Epithelial cell of prostate (primary cell): ENCODE measurements at regions not wholly inside any gene's neighbourhood (a gene's known extent, or its start where the extent isn't known, plus 50 kb on each side); places are given as distances from the start of the nearest gene placed in this dataset.
A peak's percentile ranks its signal among the peaks of the same experiment; 100 is the strongest.
"Not testable (repeated sequence)": the region's sequence is repeated elsewhere in the genome, so short reads cannot be mapped to it uniquely, and the experiment has no call there.

ENCODE experiments used
- DNase-seq: peaks from one replicate; pipeline ENCODE4 v3.0.0-alpha.2; 2011; ENCODE audit warnings: low read depth, low spot score
- H3K27ac ChIP-seq: fragments of 450-650 bp; 2 replicates; pipeline ENCODE4 v1.5.1; 2017; ENCODE audit warnings: mild to moderate bottlenecking

DNA sequence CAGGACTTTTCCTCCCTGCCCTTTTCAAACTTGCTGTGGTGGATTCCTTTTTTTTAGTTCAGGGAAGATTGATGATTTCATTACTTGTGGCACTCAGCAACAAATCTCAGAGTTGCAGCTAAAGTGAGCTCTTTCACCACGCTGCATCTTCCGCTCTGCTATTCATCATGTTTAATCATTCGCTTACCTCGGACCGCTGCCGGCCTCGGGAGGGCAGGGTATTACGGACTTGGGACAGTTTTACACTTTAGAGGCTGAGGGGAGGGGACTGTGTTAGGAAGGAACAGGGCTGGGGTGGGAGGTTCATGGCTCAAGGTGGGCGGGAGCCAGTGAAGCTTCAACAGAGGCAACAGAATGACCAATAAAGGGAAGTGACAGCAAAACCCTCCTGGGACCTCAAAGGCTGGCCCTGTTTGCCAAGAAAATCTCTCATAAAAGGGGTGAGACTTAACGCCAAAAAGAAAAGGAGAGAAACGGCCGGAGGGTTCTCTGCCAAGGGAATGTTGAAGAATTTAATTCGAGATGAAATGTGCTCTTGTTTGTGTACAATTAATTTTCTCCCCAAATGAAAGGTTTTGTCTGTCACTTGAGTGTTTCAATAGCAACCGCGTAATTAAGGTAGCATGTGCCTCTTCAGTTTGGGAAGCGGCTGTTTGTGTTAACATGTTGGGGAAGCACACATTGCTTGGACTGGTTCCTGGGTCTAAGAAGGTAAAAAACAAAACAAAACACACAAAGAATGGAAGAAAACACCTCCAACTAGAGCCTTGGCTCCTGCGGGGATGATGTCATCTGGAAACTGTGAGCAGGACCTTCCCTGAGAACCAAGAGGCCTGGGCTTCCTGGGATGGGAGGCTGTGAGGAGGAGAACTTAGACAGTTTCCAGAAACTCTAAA, 72.5 kb upstream of the SULF2 start:
- peak overlapping the region; percentile 70 for H3K27ac ChIP-seq
- peak; percentile 59 for DNase-seq

DNA sequence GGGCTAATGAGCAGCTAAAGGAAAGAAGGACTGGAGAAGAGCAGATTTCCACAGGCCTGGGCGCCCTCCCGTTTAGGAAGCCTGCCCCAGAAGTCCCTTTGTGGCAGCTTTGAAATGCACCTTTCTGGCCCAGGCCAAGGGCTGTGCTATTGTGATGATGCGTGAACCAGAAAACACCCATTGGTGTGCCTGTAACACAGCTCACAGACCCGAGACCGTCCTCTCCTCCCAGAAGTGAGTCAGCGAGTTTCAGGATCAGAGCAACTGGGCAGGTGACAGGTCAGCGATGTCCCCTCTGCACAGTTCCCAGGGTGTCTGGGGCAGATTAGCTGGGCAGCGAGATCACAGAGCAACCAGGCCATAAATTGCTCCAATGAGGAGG, 71.9 kb upstream of the SULF2 start:
- DNase-seq: peak; percentile 73
- H3K27ac ChIP-seq: peak overlapping the region; percentile 70

DNA sequence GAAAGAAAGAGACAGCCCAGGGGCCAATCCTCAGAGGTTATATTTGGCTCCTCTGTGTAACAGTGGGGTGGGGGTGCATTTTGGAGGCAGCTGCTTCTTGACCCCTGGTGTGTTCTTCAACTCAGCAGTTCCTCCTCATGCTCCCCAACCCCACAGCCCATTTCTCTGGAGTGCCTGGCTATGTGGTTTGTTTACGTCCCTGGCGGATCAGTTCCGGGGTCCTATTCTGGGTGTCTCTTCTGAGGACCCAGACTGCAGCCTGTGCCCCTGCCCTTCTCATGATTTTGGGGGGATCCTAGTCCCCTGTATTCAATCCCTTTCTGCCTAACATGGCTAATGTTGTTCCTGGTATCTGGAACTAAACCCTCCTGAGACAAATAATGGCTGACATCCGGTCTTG, 70.5 kb upstream of the SULF2 start:
- DNase-seq: no peak
- no peak overlapping the region for H3K27ac ChIP-seq

GRCh38 chr20:47854687-47855212, 69.5 kb upstream of the SULF2 start:
- H3K27ac ChIP-seq: no peak overlapping the region
- no peak for DNase-seq

GRCh38 chr20:47851774-47852173, 66.5 kb upstream of the SULF2 start:
- H3K27ac ChIP-seq: no peak overlapping the region
- no peak for DNase-seq

DNA sequence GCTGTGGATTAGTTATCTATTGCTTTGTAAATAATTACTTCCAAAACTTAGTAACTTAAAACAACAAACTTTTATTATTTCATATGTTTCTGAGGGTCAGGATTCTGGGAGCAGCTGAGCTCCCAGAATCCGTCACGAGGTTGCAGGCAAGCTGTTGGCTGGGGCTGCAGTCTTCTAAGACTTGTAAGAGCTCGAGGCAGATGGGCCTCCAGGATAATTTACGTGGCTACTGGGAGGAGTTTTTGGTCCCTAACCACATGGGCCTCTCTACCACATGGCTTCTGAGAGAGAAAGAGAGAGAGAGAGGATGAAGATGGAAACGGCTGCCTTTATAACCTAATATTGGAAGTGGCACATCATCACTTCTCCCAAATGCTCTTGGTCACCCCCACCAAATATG, 64.9 kb upstream of the SULF2 start:
- DNase-seq: no peak
- H3K27ac ChIP-seq: no peak overlapping the region

DNA sequence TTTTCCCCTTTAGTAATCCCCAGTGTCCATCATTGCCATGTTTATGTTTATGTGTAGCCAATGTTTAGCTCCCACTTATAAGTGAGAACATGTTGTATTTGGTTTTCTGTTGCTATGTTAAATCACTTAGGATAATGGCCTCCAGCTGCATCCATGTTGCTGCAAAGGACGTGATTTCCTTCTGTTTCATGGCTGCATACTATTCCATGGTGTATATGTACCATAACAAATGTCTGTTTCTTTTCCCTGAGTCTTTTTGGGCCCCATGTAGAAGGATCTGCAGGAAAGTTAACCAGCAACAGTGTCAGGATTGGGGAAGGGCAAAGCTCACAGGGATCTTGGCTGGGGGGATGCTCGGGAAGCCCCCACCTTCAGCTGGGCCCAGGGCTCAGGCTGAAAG, 64.3 kb upstream of the SULF2 start:
- no peak overlapping the region for H3K27ac ChIP-seq
- no peak for DNase-seq

DNA sequence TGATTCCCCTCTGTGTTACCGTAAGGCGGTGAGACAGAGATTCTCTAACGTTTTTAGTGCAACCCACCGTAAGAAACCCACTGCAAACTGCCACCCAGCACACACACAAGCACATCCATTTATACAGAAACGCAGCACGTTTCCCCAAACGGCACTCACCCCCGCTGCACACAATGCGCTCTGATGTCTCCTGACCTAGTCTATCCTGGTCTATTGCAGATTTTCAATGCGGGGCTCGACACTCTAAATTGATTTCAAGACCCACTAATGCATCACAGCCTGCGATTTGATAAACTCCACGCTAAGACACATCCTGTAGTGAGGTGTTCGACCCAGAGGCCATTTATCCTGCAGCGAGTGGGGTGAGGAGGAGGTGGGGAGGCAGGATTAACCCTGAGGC, 63.7 kb upstream of the SULF2 start:
- no peak overlapping the region for H3K27ac ChIP-seq
- no peak for DNase-seq

DNA sequence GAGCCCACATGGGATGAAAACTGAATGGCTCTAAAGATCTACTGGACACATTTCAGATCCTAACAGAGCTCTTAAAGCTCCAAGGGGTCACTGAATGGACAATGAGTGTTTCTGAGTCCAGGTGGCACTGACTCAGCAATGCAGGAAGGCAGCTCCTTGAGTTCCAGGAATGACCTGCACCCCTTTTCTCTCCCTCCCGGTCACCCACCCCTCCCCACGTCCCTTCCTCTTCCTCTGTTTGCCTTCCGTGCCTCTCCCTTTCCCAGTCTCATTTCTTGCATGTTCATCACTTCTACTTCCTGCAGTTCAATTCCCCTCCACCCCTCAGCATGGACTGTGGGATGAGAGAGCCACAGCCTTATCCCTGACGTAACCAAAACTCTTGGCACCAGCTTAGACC, 63.3 kb upstream of the SULF2 start:
- H3K27ac ChIP-seq, DNase-seq: not testable (repeated sequence)

GRCh38 chr20:47847884-47848485, 62.7 kb upstream of the SULF2 start:
- DNase-seq: no peak
- H3K27ac ChIP-seq: no peak overlapping the region

GRCh38 chr20:47847220-47847619, 61.9 kb upstream of the SULF2 start:
- DNase-seq, H3K27ac ChIP-seq: not testable (repeated sequence)

- DNase-seq, H3K27ac ChIP-seq: not testable (repeated sequence)
Measured at GRCh38 chr20:47846651-47847050, 61.4 kb upstream of the SULF2 start.

- not testable (repeated sequence) for DNase-seq, H3K27ac ChIP-seq
Measured at GRCh38 chr20:47845382-47845977, 60.2 kb upstream of the SULF2 start.

DNA sequence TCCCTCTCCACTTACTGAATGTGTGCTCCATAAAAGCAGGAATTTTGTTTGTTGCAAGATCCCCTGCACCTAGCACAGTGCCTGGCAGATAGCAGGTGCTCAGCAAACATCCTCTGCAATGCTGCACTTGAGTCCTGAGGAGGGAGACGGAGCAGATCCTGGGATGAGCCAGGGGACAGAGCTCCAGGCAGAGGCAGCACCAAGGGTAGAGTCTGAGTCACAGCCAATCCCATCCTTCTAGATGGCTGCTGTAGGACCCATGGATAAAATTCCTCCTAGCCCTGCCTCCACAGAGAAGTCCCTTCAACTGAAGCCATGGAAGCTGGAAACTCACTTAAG, 59.3 kb upstream of the SULF2 start:
- not testable (repeated sequence) for DNase-seq

DNA sequence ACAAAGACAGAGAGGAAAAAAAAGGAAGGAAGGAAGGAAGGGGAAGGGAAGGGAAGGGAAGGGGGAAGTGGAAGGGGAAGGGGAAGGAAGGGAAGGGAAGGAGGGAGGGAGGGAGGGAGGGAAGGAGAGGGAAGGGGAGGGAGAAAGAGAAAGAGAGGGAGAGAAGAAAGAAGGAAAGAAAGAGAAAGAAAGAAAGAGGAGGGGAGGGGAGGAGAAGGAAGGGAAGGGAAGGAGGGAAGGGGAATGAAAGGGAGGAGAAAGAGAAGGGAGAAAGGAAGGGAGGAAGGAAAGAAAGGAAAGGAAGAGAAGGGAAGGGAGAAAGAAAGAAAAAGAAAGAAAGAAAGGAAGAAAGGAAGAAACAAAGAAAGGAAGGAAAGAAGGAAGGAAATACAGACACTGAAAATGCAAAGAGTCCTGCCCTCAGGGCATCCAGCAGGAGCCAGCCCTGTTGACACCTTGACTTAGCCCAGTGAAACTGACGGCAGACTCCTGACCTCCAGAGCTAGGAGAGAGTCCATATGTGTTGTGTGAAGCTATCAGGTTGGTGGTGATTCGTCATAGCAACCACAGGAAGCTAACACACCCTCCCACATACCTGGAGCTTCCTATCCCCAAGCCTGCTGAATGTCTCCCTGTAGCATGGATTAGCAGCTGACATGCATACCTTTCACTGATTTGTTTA, 58.7 kb upstream of the SULF2 start:
- peak overlapping the region; percentile 54 for H3K27ac ChIP-seq
- peak; percentile 76 for DNase-seq

More for the DNA sequence above, 59.3 kb upstream of the SULF2 start:
- peak overlapping the region; percentile 54 for H3K27ac ChIP-seq

GRCh38 chr20:47842950-47843349, 57.7 kb upstream of the SULF2 start:
- H3K27ac ChIP-seq, DNase-seq: not testable (repeated sequence)

- not testable (repeated sequence) for H3K27ac ChIP-seq, DNase-seq
Measured at GRCh38 chr20:47842004-47842403, 56.7 kb upstream of the SULF2 start.

GRCh38 chr20:47836256-47836817, 51.1 kb upstream of the SULF2 start:
- peak overlapping the region; percentile 39 for H3K27ac ChIP-seq
- not testable (repeated sequence) for DNase-seq
